ENCODE measurements at regions not wholly inside any gene's neighbourhood (a gene's known extent, or its start where the extent isn't known, plus 50 kb on each side); places are given as distances from the start of the nearest gene placed in this dataset.
"Not testable (repeated sequence)": the region's sequence is repeated elsewhere in the genome, so short reads cannot be mapped to it uniquely, and the experiment has no call there.

GRCh38 chr3:77707281-77707680 is 667.4 kb downstream of the ROBO2 start:
- no peak for DNase-seq (ENCODE audit: missing footprints)
- ATAC-seq, result no peak
- intact Hi-C loops (cut with DNase I), result no loop called here

DNA sequence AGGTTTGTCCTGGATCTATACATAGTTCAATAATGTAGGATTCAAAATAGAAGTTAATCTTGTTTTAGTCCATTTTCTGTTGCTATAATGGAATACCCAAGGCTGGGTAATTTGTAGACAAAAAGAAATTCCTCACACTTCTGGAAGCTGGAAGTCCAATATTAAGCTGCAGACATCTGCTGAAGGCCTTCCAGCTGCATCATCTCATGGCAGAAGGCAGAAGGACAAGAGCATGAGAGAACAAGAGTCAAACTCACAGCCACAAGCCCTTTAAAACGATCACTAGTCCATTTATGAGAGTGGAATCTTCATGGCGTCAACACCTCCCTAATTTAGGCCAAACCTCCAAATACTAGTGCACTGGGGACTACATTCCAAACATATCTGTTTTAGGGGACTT is 669.3 kb downstream of the ROBO2 start:
- ATAC-seq (no peak), DNase-seq (ENCODE audit: missing footprints) (no peak)
- intact Hi-C loops (cut with DNase I), result no loop called here

DNA sequence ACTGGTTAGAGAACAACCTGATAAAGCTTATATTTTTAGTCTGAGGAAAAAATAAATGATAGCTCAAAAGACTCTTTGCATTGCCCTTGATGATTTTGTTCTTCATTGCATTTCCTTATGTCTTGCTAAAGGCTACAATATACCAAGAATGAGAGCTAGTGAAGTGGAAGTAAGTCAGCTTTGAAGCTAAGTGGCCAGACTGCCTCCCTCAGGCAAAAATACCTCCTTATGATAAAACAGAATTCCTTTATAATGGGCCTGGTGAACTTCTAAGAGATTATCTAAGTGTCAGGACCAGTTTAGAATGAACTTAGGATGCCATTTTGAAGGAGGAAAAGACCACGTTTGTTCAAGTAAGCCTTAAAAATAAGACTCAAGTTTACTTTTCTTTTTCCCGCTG is 678.4 kb downstream of the ROBO2 start:
- DNase-seq (ENCODE audit: missing footprints) (no peak), ATAC-seq (no peak)
- intact Hi-C loops (cut with DNase I), result no loop called here

DNA sequence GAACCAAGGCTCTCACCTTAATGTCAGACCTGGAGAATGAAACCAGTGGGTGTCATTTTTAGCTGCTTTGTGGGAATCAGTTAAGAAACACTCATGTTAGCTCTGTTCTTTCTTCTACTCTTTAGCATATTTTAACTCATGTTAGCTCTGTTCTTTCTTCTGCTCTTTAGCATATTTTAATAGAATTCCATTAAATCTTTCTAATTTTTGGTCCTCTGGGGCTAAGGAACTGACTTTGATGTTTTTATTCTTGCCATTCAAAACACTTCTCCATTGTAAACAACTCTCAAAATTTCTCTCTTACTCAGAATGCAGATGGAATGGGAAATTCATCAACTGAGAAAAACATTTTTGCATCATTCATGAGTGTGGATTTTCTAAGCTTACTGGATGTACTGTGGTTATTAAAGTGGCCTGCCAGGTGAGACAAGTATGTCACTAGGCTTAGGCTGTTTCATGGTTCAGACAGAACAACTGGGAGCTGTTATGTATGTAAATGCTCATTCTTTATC is 680.6 kb downstream of the ROBO2 start:
- no peak for ATAC-seq

DNA sequence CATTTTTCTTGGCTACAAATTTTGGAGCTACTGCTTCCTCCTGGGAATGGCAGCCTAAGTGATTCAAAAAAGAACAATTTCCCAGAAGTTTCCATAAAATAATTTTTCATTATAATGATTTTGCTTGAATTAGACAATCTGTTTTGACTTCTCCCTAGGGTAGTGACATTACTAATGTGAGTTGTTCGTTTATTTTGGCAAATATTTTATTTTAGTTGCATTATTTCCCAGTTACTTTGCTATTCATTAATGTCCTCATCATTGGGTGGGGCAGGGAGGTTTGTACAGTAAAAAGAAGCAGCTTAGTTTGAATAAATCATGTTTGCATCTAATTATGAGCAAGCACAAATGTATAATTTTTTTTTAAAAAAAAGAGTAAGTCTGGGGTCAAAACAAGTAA is 686.6 kb downstream of the ROBO2 start:
- ATAC-seq (peak; percentile 64), DNase-seq (ENCODE audit: missing footprints) (no peak)
- intact Hi-C loops (cut with DNase I), result no loop called here

More for the DNA sequence above, 680.6 kb downstream of the ROBO2 start:
- intact Hi-C loops (cut with DNase I), result no loop called here
- no peak for DNase-seq (ENCODE audit: missing footprints)

- intact Hi-C loops (cut with DNase I), result no loop called here
- ATAC-seq (no peak), DNase-seq (ENCODE audit: missing footprints) (no peak)
Observed at GRCh38 chr3:77746048-77746447, 706.1 kb downstream of the ROBO2 start.

GRCh38 chr3:77746892-77747291 is 707.0 kb downstream of the ROBO2 start:
- intact Hi-C loops (cut with DNase I), result no loop called here
- no peak for ATAC-seq
- no peak for DNase-seq (ENCODE audit: missing footprints)

DNA sequence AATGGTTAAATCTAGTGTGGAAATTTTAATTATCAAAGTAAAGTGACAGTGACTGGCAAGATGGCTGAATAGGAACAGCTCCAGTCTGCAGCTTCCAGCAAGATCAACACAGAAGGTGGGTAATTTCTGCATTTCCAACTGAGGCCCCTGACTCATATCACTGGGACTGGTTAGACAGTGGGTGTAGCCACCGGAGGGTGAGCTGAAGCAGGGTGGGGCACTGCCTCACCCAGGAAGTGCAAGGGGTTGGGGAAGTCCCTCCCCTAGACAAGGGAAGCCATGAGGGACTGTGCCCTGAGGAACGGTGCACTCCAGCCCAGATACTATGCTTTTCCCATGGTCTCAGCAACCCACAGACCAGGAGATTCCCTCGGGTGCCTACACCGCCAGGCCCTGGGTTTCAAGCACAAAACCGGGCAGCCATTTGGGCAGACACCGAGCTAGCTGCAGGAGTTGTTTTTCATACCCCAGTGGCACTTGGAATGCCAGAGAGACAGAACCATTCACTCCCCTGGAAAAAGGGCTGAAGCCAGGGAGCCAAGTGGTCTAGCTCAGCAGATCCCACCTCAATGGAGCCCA is 716.6 kb downstream of the ROBO2 start:
- intact Hi-C loops (cut with DNase I); ATAC-seq; DNase-seq (ENCODE audit: missing footprints): not testable (repeated sequence)

GRCh38 chr3:77772459-77772858 is 732.6 kb downstream of the ROBO2 start:
- intact Hi-C loops (cut with DNase I), result no loop called here
- DNase-seq (ENCODE audit: missing footprints), result no peak
- ATAC-seq, result no peak

DNA sequence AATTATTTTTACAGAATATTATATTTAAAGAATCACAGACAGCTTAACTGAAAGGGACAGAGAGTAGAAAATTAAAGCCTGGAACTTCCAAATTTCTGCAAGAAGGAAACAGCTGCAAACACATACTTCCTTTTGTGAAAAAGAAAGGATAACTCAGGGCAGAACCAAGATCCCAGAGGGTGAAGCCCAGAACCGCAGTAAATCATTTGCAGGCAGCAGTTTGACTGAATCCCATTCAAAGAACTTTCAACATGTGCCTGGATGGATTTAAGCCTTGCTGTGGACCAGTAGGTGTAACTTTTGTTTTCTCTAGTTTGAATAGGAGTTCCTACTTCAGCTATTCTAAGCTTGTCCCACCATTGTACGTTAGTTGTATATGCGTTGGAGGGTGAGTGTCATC is 733.2 kb downstream of the ROBO2 start:
- DNase-seq (ENCODE audit: missing footprints), result no peak
- ATAC-seq, result peak; percentile 16
- intact Hi-C loops (cut with DNase I), result no loop called here

GRCh38 chr3:77780278-77780996 is 740.5 kb downstream of the ROBO2 start:
- no peak for ATAC-seq
- intact Hi-C loops (cut with DNase I), result no loop called here

GRCh38 chr3:77786216-77786615 is 746.3 kb downstream of the ROBO2 start:
- DNase-seq (ENCODE audit: missing footprints) (no peak), ATAC-seq (no peak)
- intact Hi-C loops (cut with DNase I), result no loop called here

More at GRCh38 chr3:77780278-77780996, 740.5 kb downstream of the ROBO2 start:
- DNase-seq (ENCODE audit: missing footprints), result no peak

DNA sequence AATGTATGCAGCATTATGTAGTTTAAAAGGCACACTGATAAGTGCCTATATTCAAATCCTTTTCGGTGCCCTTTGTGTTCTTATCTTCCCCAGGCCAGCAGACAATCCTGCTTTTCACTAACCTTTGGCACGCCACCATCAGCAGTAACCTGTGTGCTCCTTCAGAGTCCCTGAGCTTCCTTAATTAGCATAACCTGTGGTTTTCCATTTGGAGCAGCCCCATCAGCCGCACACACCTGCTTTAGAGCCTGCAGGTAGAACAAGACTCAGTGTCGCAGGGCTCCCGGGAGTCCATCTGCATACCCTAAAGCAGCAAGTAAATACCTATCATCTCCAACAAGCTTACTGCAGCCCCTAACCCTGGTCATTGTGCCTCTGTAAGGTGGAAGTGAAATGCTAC is 755.1 kb downstream of the ROBO2 start:
- DNase-seq (ENCODE audit: missing footprints) (no peak), ATAC-seq (no peak)
- intact Hi-C loops (cut with DNase I), result no loop called here

DNA sequence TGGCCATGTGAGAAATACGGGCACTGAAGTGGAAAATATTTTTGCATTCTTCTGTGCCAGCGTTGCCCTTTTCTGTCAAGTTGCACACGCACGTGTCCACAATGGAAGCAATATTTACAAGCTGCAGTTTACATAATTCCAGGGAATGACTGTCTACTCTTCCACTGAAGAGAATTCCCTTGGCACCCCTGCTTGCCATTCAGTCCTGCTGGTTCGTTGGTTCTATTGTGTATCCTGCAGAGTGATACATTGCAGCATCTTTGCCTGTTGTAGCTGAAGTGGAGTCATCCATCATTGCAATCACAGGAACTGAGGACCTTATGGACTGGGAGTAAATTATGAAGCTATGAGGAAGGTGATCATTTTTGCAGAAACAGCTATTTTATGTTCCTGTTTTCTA is 759.4 kb downstream of the ROBO2 start:
- no peak for ATAC-seq
- no peak for DNase-seq (ENCODE audit: missing footprints)
- intact Hi-C loops (cut with DNase I), result no loop called here

DNA sequence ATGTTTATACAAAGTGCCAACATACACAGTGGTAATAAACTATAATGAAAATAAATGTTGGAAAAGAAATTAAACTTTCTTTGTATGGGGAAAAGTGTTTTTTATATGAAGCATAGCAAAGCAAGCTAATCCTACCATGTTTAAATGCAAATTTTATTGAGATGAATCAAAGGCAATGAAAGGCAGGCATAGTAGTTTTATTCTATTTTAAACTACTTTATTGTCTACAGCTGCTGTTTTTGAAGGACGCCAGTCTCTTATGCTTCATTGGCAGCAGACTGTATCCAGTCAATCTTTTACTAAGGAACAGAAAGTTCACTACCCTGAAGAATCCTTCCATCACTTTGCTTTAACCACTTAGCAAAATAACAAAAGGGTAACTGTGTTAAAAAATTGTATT is 761.0 kb downstream of the ROBO2 start:
- intact Hi-C loops (cut with DNase I), result no loop called here
- DNase-seq (ENCODE audit: missing footprints) (no peak), ATAC-seq (no peak)

DNA sequence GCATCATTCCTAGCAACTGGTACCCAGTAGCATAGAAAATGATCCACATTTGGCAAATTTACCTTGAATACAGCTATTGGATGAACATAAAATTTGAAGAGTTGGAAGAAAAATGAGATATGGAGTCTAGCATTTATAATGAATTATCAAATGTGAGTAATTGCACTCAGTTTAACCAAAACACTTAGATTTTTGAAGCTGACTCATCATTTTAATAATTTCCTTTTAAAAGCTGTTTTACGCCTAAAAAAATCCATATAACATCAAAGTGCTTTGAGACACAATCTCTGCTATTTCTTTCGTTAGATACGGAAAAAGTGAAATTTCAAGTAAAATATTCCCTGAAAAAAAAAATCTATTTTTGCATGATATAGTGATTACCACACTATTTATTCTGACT is 767.4 kb downstream of the ROBO2 start:
- intact Hi-C loops (cut with DNase I), result no loop called here
- ATAC-seq (no peak), DNase-seq (ENCODE audit: missing footprints) (no peak)

DNA sequence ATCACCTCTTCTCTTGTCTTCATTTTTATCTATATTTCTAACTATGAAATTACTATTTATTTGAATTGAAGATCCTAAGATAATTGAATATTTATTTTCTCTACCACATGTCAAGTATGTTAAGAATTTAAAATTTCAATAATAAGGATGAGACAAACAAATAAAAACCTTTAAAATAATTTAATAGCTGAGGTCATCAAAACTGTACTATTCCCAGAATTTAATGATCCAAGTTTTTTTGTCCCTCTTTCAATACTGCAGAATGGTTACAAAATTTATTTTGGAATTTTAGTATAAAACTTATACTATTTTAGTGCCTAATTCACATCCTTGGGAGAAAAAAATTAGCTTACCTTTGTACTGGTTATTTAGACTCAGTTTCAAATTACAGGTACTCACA is 774.9 kb downstream of the ROBO2 start:
- DNase-seq (ENCODE audit: missing footprints) (no peak), ATAC-seq (no peak)
- intact Hi-C loops (cut with DNase I), result no loop called here

DNA sequence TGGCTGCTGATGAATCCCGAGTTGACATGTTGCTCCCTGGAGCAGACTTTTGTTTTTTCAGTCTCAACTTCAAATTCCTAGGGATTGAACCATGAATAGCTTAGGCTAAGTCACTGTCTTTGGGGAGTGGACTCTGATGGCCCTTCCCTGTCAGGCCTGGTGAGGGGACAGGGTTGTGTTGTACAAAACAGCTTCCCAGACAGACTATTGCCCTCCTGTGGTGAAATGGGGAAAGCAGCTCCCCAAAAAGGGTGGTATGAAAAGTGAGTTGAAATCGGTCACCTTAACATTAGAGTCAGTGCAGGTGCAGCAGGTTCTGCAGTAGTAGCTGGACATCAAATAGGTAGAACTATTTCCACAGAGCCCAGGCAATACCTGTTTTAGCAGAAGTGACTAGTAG is 775.6 kb downstream of the ROBO2 start:
- ATAC-seq (no peak), DNase-seq (ENCODE audit: missing footprints) (no peak)
- intact Hi-C loops (cut with DNase I), result no loop called here

- no peak for ATAC-seq
- intact Hi-C loops (cut with DNase I), result no loop called here
Observed at GRCh38 chr3:77816366-77816765, 776.5 kb downstream of the ROBO2 start.

GRCh38 chr3:77825001-77825827 is 785.3 kb downstream of the ROBO2 start:
- ATAC-seq (peak; percentile 10), DNase-seq (ENCODE audit: missing footprints) (no peak)
- intact Hi-C loops (cut with DNase I), result no loop called here

More at GRCh38 chr3:77816366-77816765, 776.5 kb downstream of the ROBO2 start:
- no peak for DNase-seq (ENCODE audit: missing footprints)

Measured in Right ventricle myocardium inferior (tissue), 1 donor.